ENCODE measurements at regions not wholly inside any gene's neighbourhood (a gene's known extent, or its start where the extent isn't known, plus 50 kb on each side); places are given as distances from the start of the nearest gene placed in this dataset.

GRCh38 chrX:6812087-6812486, 277.2 kb upstream of the VCX3A start:
- no peak for TF ChIP-seq CTCF (IDR thresholded peaks at IDR 0.05)
- TF ChIP-seq POLR2A (IDR thresholded peaks at IDR 0.05), result no peak
- no peak for TF ChIP-seq POLR2AphosphoS5 (IDR thresholded peaks at IDR 0.05)
